AG04449 (cell line): ENCODE measurements at regions not wholly inside any gene's neighbourhood (a gene's known extent, or its start where the extent isn't known, plus 50 kb on each side); places are given as distances from the start of the nearest gene placed in this dataset.

Experiments used
- CTCF ChIA-PET: fragments of 350-600 bp; formaldehyde crosslinking; extraction: SDS; loops from one replicate; lab custom pipeline; 2021; ENCODE audit warnings: antibody characterized with exemption; lab: Yijun Ruan, JAX
- POLR2A ChIA-PET: fragments of 400-600, 350-600 bp; formaldehyde crosslinking; extraction: SDS; loops from one replicate; lab custom pipeline; 2020; ENCODE audit warnings: antibody characterized with exemption, inconsistent platforms; lab: Yijun Ruan, JAX
- DNase-seq: peaks from one replicate; pipeline ENCODE4 v3.0.0-alpha.2; 2010; ENCODE audit warnings: low read depth, low spot score
- H3K4me3 ChIP-seq: 2 replicates; pipeline ENCODE4 v1.5.1; 2011; ENCODE audit warnings: low read depth, mild to moderate bottlenecking, control low read depth, low read length
- TF ChIP-seq, protein P1 (sequence below): IDR thresholded peaks from one replicate; pipeline ENCODE4 v1.5.1; 2011; ENCODE audit warnings: mild to moderate bottlenecking, moderate library complexity, low read length, control low read depth, inconsistent platforms; ENCODE audit not compliant: insufficient read depth; ENCODE audit errors: missing control alignments

DNA sequence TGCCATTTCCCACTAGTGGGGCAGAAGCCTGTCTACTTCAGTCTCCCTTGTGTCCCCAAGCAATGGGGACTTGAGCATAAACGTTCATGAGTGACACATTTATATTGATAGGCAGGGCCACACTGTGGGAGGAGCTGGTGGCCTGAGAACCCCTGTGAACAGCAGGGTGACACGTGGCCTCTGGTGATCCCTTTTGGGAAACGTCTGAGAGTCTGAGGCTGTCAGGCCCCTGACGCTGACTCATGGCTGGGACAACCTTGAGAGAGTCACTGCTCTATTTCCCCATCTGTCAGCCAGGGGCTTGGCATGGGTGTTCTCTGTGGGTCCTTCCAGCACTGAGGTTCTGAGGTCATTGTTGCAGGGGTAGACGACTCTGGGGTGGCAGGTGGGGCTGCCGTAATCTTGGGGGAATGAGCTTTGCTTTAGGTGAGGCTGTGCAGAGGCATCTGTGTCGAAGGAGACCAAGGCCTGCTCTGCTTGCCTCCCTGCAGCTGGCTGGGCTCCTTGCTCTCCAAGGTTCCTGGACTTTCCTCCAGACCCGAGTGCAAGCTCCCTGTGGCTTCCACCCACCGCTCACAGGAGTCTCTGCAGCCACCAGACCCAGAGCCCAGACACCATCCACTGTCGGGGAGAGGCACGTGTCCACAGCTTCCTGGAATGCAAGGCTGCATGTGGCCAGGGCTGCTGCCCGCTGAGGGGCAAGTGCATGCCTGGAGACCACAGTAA lies 54.7 kb downstream of the SMIM38 start:
- no peak for DNase-seq
- ChIA-PET POLR2A (no interaction called here), CTCF (interaction anchor here (0.6 to 1.2 kb wide), 7 partner anchors 8 to 461 kb away, joined by 3 to 6 read pairs (median 3); no protein-coding TSS in a partner anchor)
- H3K4me3 ChIP-seq, result no peak overlapping the region
- TF ChIP-seq, protein P1, sequence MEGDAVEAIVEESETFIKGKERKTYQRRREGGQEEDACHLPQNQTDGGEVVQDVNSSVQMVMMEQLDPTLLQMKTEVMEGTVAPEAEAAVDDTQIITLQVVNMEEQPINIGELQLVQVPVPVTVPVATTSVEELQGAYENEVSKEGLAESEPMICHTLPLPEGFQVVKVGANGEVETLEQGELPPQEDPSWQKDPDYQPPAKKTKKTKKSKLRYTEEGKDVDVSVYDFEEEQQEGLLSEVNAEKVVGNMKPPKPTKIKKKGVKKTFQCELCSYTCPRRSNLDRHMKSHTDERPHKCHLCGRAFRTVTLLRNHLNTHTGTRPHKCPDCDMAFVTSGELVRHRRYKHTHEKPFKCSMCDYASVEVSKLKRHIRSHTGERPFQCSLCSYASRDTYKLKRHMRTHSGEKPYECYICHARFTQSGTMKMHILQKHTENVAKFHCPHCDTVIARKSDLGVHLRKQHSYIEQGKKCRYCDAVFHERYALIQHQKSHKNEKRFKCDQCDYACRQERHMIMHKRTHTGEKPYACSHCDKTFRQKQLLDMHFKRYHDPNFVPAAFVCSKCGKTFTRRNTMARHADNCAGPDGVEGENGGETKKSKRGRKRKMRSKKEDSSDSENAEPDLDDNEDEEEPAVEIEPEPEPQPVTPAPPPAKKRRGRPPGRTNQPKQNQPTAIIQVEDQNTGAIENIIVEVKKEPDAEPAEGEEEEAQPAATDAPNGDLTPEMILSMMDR, result no peak

DNA sequence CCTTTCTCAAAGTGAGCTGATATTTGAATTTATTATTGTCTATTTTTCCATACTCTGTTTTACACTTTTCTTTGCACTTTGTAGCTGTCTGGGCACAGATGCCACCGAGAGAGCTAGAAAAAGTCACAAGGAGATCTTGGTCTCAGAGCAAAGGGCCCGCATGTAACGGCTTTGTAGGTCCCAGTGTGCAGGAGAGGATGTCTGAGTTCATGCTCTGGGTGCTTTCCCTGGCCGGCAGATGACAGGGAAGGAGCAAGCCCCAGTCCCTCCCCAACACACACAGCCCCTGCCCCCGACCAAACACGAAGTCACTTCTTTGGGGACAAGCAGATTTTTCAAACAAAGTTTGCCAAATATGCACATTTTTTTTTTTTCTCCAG lies 55.8 kb downstream of the SMIM38 start:
- H3K4me3 ChIP-seq, result no peak overlapping the region
- TF ChIP-seq, protein P1, result no peak
- DNase-seq, result no peak
- CTCF ChIA-PET, result interaction anchor here (0.6 to 1.2 kb wide), 5 partner anchors 10 to 459 kb away, joined by 3 to 6 read pairs (median 3); no protein-coding TSS in a partner anchor
- POLR2A ChIA-PET, result no interaction called here

DNA sequence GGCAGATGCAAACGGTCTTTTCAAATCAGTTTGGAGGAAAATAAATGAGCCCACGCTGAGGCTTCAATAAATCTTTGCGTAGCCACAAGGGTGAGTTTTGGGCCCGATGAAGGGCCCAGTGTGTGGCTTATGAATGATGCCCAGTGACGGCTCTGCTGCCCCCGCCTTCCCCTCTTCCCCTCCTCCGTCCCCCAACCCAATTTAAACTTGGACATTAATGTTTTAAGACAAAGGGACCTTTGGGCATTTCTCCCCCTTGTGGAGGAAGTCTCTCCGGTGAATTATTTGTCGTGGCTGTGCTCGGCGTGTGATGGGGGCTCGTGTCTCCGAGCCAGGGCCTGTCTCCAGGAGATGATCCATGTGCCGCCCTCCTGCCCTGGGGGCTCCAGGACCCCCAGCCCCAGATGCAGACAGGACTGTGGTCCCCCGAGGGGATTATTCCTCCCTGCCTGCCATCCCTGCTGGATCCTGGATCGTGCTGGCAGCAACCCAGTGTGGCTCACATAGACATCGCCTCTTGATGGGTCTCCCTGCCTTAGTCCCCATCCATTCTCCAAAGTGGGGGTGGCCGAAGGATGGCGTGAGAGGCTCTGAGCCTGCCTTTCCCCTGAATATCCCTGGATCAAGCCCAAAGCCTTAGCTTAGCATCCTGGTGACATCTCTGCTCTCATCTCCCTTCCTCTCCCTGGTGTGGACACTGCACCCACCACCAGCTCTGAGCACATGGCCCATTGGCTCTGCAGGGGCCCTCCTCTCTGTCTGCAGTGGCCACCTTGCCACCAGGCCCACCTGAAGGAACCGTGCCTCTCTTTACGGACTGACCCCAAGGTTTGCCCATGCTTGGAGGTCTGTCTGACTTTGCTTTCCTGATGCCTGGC lies 56.4 kb downstream of the SMIM38 start:
- POLR2A ChIA-PET, result no interaction called here

DNA sequence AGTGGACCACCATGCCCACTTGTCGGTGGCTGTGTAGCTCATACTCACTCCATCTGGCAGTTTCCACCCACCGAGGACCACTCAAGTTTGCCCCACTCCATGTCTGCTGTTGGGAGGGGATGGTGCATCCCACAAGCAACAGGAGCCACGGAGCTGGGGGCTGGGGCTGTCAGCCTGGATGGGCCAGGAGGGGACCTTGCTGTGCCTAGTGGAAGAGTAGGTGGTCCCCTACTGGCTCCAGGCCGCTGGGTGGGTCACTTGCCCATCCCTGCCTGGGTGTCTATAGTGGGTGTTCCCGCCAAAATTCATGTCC lies 57.0 kb downstream of the SMIM38 start:
- DNase-seq, result no peak
- no peak overlapping the region for H3K4me3 ChIP-seq
- ChIA-PET CTCF (interaction anchor here (2.3 kb wide), 1 partner anchor 81 kb away, joined by 5 read pairs; no protein-coding TSS in a partner anchor), POLR2A (no interaction called here)
- TF ChIP-seq, protein P1, result no peak

More for the DNA sequence above, 56.4 kb downstream of the SMIM38 start:
- CTCF ChIA-PET, result interaction anchor here (1.2 to 2.3 kb wide), 3 partner anchors 10 to 81 kb away, joined by 3 to 6 read pairs (median 5); no protein-coding TSS in a partner anchor
- DNase-seq, result no peak
- H3K4me3 ChIP-seq, result no peak overlapping the region
- TF ChIP-seq, protein P1, result peak; percentile 26

DNA sequence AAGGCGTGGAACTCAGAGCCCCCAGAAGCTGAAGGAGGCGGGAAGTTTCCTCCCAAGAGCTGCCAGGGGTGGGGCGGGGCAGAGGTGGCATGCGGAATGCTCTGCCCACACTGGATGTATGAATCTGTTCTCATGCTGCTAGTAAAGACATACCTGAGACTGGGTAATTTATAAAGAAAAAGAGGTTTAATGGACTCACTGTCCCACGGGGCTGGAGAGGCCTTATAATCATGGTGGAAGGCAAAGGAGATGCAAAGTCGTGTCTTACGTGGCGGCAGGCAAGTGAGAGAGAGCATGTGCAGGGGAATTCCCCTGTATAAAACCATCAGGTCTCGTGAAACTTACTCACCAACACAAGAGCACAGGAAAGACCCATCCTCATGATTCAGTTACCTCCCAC lies 57.6 kb downstream of the SMIM38 start:
- ChIA-PET POLR2A (no interaction called here), CTCF (interaction anchor here (2.3 kb wide), 1 partner anchor 82 kb away, joined by 5 read pairs; no protein-coding TSS in a partner anchor)
- DNase-seq, result no peak
- TF ChIP-seq, protein P1, result no peak
- H3K4me3 ChIP-seq, result no peak overlapping the region

DNA sequence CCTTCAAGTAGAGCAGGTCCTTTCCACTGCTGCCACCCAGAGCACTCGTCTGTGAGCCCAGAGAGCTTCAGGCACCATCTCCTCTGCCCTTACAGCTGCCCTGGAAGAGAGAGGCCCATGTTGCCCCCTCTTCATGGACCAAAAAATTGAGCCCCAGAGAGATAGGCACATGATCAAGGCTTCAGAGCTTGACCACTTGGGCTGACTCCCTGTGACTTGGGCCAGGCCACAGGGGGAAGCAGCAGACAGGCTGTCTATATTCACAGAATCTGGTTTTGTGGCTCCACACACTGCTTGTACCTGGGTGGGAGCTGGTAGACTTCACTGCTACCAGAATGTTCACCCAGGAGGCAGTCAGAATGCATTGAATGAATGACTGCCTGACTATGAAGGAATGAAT lies 58.2 kb downstream of the SMIM38 start:
- no peak overlapping the region for H3K4me3 ChIP-seq
- TF ChIP-seq, protein P1, result no peak
- DNase-seq, result no peak
- CTCF ChIA-PET, result interaction anchor here (2.3 kb wide), 1 partner anchor 82 kb away, joined by 5 read pairs; no protein-coding TSS in a partner anchor
- POLR2A ChIA-PET, result no interaction called here
